Activated T-cell treated with anti-CD3 and anti-CD28 coated beads for 24 hours (primary cell): ENCODE measurements at regions not wholly inside any gene's neighbourhood (a gene's known extent, or its start where the extent isn't known, plus 50 kb on each side); places are given as distances from the start of the nearest gene placed in this dataset.
"Not testable (repeated sequence)": the region's sequence is repeated elsewhere in the genome, so short reads cannot be mapped to it uniquely, and the experiment has no call there.

Experiments
- DNase-seq: peaks from one replicate; pipeline ENCODE4 v3.0.0-alpha.2; 2020; ENCODE audit warnings: low read depth

DNA sequence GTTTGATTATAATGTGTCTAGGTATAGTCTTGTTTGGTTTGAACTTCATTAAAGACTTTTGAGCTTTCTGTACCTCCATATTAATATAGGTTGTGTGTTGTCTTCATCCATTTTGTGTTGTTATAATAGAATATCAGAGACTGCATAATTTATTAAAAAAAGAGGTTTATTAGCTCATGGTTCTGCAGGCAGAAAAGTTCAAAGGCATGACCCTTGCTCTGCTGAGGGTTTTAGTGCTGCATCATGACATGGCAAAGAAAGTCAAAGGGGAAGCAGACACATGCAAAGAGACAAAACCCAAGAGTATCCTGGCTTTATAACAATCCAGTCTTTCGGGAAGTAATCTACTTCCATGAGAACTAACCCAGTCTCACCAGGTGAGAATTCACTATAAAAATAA, 358.2 kb downstream of the EDEM1 start:
- DNase-seq: no peak

DNA sequence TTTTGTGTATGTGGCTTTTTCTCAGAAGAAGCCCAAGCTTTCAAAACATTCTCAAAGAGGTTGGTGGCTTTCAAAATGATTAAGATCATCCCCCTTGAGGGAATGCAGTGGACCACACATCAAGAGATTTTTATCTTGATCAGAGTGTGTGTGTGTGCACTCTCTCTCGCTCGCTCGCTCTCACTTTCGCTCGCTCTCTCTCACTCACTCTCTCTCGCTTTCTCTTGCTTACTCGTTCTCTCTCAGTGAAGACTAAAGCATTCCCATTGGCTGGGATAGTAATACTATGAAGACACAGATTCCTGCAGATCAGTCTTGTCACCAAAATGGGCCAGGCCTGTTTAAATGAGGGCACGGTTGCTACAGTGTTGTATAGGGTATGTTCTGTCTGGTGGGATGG, 365.7 kb downstream of the EDEM1 start:
- DNase-seq: no peak

DNA sequence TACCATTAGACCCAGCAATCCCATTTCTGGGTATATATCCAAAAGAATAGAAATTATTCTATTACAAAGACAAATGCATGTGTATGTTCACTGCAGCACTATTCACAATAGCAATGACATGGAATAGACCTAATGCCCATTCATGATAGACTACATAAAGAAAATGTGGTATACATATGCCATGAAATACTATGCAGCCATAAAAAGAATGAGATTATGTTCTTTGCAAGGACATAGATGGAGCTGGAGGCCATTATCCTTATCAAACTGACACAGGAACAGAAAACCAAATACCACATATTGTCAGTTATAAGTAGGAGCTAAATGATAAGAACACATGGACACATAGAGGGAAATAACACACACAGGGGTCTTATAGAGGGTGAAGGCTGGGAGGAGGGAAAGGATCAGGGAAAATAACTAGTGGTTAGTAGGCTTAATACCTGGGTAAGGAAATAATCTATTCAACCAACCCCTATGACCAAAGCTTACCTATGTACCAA, 366.8 kb downstream of the EDEM1 start:
- no peak for DNase-seq

DNA sequence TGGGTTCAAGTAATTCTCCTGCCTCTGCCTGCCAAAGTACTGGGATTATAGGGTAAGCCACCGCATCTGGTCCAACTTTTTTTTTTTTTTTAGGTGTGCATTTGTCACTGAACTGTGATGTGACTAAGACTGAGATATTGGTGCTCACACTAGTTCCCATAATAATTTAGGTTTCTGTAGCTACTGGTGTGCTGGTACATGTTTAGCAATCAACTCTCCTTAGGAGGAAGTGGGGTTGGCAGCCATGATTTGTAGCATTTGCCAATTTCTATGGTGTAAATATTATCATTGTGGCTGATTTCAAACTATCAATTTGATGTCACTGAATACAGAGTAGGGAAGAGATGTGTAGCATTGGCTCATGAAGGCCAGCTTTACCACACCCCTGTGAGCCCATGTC, 372.7 kb downstream of the EDEM1 start:
- no peak for DNase-seq

DNA sequence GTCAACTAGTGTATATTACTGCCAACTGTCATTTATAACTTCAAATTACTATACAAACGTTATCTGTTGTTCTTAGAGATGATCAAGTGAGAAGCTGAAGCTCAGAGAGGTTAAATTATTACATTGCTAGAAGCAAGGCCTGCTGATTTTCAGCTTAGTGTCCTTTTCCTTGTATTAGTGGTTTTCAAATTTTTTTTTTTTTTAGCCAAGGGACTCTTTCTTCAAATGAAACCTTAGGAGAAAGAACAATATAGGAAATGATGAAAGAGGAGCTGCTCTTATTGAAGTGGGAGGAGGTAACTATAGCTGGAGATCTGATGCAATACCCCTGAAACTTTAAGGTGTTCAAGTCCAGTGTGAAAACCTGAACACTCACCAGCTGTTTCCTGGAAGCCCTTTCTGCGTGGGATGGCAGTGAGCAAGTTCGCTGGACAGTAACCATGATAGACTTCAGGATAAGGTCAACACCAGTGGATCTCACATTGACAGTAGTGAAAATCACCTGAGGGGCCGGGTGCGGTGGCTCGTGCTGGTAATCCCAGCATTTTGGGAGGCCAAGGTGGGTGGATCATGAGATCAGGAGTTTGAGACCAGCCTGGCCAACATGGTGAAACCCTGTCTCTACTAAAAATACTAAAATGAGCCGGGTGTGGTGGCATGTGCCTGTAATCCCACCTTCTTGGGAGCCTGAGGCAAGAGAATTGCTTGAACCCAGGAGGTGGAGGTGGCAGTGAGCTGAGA, 376.2 kb downstream of the EDEM1 start:
- DNase-seq: no peak

DNA sequence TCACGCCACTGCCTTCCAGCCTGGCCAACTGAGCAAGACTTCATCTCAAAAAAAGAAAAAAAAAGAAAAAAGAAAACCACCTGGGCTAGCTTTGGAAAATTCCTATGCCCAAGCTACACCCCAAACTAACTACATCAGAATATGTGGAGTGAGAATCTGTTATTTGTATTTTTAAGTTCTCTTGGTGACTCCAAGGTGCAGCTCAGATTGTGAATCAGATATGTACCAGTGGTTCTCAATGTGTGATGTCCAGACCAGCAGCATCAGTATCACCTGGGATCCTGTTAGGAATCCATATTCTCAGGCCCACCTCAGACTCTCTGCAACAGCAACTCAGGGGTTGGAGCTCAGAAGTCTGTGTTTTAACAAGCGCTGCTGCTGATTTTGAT, 376.8 kb downstream of the EDEM1 start:
- no peak for DNase-seq

DNA sequence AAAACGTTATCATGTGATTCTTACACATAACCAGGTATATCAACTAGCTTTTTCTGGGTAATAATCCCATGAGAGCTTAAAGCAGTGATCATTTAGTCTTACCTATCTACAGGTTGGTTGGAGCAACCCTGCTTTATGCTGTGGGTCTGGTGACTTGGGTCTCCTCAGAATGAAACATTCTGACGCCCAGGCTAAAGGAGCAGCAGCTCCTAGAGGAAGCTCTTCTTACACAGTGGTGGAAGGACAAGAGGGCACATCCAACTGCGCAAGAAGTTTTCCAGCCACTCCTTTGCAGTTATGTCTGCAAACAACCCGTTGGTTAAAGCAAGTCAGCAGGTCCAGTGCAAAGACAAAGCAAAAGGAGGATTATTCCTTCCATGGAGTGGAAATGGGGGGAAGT, 377.5 kb downstream of the EDEM1 start:
- DNase-seq: no peak

DNA sequence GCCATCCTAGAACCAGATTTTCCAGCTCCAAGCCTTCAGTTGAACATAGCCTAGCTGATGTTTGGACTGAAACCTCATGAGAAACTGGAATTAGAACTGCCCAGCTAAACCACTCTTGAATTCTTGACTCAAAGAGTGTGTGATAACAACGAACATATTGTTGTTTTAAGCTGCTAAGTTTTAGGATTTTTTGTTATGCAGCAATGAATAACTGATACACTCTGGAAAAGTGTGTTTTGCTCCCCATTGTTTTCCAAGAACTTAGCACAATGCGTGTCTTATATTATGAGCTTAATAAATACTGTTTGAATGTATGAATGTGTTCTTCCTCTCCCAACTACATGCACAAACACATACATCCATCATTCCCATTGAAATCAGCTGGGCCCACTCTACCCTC, 379.6 kb downstream of the EDEM1 start:
- no peak for DNase-seq

DNA sequence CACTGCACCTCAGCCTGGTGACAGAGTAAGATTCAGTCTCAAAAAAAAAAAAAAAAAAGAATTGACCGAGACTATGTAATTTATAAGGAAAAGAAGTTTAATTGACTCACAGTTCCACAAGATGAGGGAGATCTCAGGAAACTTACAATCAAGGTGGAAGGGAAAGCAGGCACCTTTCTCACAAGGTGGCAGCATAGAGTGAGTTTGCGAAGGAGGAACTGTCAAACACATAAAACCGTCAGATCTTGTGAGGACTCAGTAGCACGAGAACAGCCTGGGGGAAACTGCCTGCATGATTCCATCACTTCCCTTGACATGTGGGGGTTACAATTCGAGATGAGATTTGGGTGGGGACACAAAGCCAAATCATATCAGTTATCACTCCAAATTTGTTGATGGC, 380.9 kb downstream of the EDEM1 start:
- DNase-seq: no peak

DNA sequence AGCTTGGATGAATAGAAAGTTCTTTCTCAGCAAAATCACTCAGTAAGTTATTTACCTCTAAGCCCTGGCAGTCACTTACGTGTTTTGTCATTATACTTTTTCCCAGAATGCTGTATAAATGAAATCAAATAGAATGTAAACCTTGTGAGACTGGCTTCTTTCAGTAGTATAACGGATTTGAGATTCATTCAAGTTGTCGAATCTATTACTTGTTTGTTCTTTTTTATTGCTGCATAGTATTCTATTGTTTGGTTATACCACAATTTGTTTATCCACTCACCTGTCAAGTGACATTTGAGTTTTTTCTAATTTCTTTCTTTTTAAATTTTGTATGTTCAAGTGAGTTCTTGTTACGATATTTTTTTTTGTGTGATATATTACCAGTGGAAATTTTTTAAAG, 381.6 kb downstream of the EDEM1 start:
- DNase-seq: no peak

DNA sequence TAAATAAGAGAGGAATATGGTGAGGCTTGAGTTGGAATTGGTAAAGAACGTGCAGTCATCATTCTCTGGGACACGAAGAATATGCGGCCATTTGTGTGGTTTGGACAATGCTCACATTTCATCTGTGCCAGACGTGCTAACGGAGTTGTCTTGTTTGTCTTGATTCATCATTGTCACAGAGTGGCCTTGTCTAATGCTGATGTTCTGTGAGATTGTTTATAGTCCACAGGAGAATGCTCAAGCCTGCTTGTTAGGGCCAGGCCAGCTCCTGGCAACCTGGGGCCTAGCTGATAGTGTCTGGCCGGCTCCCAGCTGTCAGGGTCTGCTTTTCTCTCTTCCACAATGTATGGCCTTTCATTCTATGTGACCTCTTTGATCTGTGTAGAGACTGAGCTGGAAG, 384.7 kb downstream of the EDEM1 start:
- no peak for DNase-seq

DNA sequence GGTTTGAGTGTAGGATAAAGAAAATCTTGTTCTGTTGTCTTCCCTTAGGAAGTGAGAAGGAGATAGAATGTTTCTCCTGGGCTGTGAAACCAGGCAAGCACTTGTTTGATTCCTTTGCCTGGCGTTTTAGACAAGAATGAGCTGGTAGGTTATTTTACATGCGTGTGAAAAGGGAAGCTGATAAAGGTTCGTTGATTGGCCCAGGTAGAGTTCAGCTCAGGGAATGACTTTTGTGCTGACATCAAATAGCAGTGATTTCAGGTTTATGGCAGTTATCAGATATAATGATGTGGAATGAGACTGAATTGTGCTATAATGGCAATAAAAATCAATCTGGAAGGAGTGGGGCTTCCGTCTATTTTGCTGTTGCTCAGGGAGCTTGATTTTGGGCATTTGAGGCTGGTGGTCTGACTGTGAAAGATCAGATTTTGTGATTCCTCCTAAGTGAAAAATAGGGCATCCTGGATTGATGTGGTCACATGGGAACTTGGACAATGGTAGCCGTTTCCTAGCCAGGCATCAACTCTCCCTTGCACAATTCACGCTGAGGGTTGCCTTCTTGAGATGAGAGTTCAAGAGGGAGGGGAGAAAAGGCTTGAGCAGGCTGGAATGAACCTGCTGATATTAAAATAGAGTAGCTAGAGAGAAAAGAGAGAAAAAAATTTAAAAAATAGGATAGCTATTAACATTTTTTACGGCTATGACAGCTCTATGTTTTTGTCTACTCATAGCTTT, 388.9 kb downstream of the EDEM1 start:
- no peak for DNase-seq

DNA sequence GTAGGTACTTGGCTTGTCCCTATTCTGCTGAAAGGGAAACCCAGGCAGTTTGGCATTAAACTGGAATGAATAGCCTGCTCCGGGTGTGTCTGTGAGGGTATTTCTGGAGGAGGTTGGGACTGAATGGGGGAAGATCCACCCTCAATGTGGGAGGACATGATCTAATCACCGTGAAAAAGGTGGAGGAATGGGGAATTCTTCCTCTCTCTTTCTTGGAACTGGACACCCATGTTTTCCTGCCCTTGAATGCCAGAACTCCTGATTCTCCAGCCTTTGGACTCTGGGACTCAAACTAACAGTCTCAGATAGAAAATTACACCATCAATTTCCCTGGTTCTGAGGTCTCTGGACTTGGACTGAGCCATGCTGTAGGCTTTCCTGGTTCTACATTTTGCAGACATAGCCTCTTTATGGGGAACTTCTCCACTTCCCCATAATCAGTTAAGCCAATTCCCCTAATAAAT, 391.7 kb downstream of the EDEM1 start:
- no peak for DNase-seq

DNA sequence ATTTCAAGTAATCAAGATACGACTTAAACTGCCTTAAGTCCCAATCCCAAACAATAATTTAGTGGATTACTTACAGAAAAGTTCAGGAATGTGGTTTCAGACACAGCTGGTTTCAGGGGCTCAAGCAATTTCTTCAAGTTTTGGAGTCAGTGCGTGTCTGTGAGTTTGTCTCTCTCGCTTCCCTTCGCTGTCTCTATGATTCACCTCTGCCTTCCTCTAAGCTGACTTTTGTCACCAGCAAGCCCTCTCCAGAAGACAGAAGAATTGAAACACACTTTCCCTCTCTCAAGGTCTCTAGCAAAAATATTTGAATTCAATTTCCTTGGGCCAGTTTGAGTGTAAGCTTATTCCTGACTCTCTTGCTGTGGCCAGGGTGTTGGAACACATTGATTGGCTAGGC, 392.4 kb downstream of the EDEM1 start:
- no peak for DNase-seq

DNA sequence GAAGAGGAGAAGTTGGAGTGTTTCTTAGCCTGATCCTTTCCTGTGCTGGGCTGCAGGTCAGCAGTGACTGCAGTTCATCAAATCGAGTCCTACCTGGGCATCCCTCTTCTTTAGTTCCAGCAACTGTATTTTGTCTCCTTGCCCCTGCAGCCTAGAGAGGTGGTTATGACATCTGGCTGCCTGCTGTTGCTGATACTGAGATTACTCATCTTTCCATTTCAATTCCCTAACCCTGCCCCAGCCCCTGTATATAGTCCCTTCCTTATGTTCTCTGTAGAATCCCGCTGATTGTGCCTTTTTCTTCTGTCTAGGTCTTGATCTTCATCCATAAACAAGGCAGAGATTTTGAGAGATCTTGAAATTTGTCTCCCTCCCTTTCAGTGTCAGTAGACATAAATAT, 393.3 kb downstream of the EDEM1 start:
- DNase-seq: no peak

DNA sequence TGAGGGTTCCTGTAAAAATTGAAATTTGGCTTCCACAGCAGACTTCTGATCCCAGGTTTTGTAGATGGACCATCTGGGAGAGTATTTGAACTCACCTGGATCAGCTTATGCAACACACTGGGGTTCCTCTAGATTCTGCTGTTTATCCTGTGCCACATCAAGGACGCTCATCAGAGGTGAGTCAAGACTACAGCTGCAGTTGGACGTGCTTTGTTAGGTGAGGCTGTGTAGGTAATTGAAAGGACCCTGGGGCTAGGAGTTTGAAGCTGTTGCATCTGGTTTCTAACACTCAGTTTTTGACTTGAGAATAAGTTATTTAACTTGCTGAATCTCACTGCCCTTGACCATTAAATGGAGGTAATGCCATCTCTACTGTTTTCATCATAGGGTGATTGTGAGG, 394.2 kb downstream of the EDEM1 start:
- DNase-seq: no peak

DNA sequence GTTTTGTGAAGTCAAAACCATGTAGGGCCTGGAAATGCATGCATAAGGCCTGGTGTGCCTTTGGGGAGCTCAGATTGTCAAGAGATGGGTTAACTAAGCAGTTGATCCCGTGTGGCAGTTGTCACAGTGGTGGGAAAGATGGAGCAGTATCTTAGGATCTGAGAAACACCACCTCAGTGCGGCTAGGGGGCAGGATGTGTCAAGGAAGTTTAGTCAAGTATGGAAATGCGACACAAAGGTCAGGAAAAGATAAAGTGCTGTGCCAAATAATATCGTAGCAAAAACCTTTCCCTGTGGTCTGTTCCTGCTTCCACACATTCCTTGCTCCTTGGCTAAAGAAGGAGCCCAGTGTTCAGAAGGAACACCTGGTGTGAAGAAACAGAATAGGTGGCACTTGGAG, 396.4 kb downstream of the EDEM1 start:
- no peak for DNase-seq

DNA sequence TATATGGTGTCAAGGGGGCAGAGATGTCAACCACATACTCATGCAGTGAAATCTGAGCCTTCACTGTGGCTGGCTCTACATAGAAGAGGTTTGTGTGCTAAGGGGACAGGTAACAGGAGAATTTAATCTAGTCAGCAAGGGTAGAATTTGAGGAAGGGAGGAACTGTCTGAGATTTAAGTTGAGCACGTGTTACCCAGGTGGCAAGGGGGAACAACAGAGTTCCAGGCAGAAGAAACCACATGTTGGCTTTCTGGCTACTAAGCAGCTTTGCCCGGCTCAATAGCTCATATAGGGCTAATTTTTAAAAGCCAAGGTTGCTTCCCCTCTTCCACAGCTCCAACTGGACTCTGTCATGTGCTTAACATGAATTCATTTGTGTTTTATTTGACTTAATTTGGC, 397.6 kb downstream of the EDEM1 start:
- DNase-seq: no peak

DNA sequence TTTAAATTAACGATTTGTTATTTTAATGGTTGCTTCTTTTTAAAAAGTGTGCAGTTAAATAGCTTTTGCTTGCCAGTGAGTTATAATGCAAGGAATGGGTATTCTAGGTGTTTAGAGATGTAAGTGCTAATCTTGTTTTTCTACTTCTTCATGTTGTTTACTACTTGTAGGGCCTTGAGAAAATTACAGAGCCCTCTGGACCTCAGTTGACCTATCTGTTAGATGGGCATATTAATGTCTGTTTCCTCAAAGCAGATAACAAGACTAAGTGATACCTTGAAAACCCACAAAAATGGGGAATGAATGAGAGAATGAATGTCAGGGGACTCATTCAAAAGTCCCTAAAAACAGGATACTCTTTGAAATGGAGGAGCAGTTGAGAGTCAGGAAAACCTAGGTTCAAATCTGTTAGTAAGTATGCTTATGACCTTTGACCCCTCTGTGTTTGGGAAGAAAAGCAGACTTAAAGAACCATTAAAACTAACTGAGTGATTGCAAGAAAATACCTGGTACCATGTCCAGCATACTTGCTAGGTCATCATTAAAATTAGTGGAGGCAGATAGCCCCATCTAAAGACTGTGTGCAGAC, 419.5 kb downstream of the EDEM1 start:
- DNase-seq: no peak

DNA sequence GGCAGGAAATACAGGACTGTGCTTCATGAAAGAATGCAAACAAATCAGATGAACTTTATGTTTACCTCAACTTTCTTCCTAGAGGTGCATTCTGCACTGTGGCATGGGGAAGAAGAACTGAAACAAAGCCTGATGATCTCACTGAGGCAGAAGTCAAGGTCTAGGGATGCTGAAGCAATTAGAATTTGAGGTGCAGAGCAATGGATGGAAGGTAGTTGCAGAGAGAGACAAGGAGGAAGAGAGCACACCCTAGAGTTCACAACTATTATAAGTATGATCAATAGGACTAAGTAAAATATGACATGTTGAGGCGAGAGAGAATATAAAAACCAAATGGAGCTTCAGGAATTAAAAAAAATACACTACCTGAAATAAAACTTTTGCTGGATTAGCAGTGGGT, 420.1 kb downstream of the EDEM1 start:
- no peak for DNase-seq

DNA sequence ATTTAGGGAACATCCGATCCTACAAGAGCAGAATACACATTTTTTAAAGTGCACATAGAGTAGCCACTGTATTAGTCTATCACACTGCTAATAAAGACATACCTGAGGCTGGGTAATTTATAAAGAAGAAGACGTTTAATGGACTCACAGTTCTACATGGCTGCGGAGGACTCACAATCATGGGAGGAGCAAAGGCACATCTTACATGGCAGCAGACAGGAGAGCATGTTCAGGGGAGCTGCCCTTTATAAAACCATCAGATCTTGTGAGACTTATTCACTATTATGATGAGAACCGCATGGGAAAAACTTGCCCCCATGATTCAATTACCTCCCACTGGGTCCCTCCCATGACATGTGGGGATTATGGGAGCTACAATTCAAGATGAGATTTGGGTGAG, 421.5 kb downstream of the EDEM1 start:
- DNase-seq: not testable (repeated sequence)

DNA sequence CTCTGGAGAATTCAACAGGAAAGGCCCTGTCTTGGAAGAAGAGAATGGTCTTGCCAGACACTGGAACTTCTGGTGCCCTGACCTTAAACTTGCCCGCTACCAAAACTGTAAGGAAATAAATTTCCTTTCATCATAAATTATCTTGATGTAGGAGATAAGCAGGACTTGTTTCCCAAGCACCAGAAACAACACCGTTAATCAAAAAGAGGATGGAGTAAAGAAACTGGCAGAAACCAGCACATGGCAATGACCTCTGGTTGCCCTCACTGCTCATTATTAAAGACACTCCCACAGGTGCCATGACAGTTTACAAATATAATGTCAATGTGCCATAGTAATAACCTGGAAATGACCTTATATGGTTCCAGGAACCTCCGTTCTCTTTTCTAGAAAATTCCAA, 426.1 kb downstream of the EDEM1 start:
- DNase-seq: no peak

DNA sequence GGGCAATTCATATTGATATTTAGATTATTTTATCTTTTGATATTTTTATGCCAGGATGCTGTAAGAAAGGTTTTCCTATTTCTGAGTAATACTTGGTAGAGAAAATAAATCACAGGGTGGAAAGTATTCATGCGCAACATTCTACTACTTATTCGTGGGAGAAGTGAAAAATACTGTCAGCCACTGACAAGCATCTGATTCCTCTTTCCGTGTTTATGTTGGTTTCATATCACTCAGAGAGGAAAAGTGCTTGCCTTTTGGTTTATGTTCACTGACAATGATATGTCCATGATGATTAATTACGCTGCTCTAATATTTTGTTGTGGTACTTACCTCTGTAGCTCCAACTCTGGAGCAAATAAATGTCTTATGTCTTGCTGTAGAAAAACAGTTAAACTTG, 429.4 kb downstream of the EDEM1 start:
- no peak for DNase-seq
